ENCODE measurements at regions not wholly inside any gene's neighbourhood (a gene's known extent, or its start where the extent isn't known, plus 50 kb on each side); places are given as distances from the start of the nearest gene placed in this dataset.

DNA sequence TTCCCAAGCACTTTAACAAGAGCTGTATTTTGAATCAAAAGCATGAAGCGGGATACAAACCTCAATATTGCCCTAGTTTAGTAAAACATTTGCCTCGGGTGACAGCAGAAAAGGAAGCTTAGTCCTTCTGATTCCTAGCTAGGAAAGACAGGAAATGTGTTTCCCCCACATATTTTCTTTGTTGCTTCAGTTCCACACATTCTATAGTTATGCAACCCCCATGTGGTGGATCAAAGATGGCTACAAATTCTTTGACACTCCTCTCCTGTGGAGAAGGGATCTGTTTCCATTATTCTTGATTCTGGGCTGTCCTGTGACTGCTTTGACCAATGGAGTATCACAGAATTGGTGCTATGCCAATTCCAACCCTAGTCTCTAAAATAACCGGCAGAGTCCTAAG is 89.1 kb upstream of the SLC30A5 start:
- TF ChIP-seq POLR2A (conservative IDR thresholded peaks at IDR 0.05) (no peak), NRF1 (conservative IDR thresholded peaks at IDR 0.05 in 1 of 2, IDR thresholded peaks at IDR 0.05 in 1 of 2) (no peak), RAD21 (CRISPR knock-in tag; conservative IDR thresholded peaks at IDR 0.05 in 1 of 2, IDR thresholded peaks at IDR 0.05 in 1 of 2) (no peak), ZNF165 (CRISPR knock-in tag; IDR thresholded peaks at IDR 0.05; ENCODE audit: borderline replicate concordance) (no peak), POLR2AphosphoS5 (IDR thresholded peaks at IDR 0.05; ENCODE audit: control insufficient read depth, insufficient read depth, low read depth, low read length) (no peak), EP300 (IDR thresholded peaks at IDR 0.05; ENCODE audit: low read length) (no peak)
- TF ChIP-seq, protein P1, sequence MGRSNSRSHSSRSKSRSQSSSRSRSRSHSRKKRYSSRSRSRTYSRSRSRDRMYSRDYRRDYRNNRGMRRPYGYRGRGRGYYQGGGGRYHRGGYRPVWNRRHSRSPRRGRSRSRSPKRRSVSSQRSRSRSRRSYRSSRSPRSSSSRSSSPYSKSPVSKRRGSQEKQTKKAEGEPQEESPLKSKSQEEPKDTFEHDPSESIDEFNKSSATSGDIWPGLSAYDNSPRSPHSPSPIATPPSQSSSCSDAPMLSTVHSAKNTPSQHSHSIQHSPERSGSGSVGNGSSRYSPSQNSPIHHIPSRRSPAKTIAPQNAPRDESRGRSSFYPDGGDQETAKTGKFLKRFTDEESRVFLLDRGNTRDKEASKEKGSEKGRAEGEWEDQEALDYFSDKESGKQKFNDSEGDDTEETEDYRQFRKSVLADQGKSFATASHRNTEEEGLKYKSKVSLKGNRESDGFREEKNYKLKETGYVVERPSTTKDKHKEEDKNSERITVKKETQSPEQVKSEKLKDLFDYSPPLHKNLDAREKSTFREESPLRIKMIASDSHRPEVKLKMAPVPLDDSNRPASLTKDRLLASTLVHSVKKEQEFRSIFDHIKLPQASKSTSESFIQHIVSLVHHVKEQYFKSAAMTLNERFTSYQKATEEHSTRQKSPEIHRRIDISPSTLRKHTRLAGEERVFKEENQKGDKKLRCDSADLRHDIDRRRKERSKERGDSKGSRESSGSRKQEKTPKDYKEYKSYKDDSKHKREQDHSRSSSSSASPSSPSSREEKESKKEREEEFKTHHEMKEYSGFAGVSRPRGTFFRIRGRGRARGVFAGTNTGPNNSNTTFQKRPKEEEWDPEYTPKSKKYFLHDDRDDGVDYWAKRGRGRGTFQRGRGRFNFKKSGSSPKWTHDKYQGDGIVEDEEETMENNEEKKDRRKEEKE (IDR thresholded peaks at IDR 0.05; ENCODE audit: borderline replicate concordance in 1 of 2, control insufficient read depth in 1 of 2, low read depth in 2 of 2, low read length in 1 of 2), result no peak
- TF ChIP-seq, protein P2, sequence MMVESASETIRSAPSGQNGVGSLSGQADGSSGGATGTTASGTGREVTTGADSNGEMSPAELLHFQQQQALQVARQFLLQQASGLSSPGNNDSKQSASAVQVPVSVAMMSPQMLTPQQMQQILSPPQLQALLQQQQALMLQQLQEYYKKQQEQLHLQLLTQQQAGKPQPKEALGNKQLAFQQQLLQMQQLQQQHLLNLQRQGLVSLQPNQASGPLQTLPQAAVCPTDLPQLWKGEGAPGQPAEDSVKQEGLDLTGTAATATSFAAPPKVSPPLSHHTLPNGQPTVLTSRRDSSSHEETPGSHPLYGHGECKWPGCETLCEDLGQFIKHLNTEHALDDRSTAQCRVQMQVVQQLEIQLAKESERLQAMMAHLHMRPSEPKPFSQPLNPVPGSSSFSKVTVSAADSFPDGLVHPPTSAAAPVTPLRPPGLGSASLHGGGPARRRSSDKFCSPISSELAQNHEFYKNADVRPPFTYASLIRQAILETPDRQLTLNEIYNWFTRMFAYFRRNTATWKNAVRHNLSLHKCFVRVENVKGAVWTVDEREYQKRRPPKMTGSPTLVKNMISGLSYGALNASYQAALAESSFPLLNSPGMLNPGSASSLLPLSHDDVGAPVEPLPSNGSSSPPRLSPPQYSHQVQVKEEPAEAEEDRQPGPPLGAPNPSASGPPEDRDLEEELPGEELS (CRISPR knock-in tag; IDR thresholded peaks at IDR 0.05; ENCODE audit: borderline replicate concordance), result no peak
- TF ChIP-seq, protein P3, sequence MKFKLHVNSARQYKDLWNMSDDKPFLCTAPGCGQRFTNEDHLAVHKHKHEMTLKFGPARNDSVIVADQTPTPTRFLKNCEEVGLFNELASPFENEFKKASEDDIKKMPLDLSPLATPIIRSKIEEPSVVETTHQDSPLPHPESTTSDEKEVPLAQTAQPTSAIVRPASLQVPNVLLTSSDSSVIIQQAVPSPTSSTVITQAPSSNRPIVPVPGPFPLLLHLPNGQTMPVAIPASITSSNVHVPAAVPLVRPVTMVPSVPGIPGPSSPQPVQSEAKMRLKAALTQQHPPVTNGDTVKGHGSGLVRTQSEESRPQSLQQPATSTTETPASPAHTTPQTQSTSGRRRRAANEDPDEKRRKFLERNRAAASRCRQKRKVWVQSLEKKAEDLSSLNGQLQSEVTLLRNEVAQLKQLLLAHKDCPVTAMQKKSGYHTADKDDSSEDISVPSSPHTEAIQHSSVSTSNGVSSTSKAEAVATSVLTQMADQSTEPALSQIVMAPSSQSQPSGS (CRISPR knock-in tag; IDR thresholded peaks at IDR 0.05), result no peak
- TF ChIP-seq, protein P4, sequence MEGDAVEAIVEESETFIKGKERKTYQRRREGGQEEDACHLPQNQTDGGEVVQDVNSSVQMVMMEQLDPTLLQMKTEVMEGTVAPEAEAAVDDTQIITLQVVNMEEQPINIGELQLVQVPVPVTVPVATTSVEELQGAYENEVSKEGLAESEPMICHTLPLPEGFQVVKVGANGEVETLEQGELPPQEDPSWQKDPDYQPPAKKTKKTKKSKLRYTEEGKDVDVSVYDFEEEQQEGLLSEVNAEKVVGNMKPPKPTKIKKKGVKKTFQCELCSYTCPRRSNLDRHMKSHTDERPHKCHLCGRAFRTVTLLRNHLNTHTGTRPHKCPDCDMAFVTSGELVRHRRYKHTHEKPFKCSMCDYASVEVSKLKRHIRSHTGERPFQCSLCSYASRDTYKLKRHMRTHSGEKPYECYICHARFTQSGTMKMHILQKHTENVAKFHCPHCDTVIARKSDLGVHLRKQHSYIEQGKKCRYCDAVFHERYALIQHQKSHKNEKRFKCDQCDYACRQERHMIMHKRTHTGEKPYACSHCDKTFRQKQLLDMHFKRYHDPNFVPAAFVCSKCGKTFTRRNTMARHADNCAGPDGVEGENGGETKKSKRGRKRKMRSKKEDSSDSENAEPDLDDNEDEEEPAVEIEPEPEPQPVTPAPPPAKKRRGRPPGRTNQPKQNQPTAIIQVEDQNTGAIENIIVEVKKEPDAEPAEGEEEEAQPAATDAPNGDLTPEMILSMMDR (IDR thresholded peaks at IDR 0.05 in 2 of 3, conservative IDR thresholded peaks at IDR 0.05 in 1 of 3; ENCODE audit: insufficient read depth in 2 of 3, low read depth in 1 of 3, low read length in 3 of 3), result no peak

Data from K562 (cell line).